Thoracic aorta (tissue), 2 donors: ENCODE measurements at regions not wholly inside any gene's neighbourhood (a gene's known extent, or its start where the extent isn't known, plus 50 kb on each side); places are given as distances from the start of the nearest gene placed in this dataset.

Experiments
- ATAC-seq: fragments of 150-250 bp; one replicate; pipeline ENCODE4 v1.8.0; 2017; ENCODE audit warnings: low read depth; ENCODE audit not compliant: insufficient number of reproducible peaks, low FRiP score
- DNase-seq: peaks from one replicate; pipeline ENCODE4 v3.0.0-alpha.2; 2020; ENCODE audit warnings: low spot score
- H3K27ac ChIP-seq, 2 donors: fragments of 200-600 bp; sonication (generic); 1 replicate in 1 of 2; 2 replicates in 1 of 2; pipeline ENCODE4 v1.5.1; 2016; ENCODE audit warnings: mild to moderate bottlenecking in 2 of 2, moderate library complexity in 2 of 2
- H3K27me3 ChIP-seq: fragments of 200-600 bp; sonication (generic); replicated peaks from 2 replicates; pipeline ENCODE4 v1.6.0; 2016; ENCODE audit warnings: mild to moderate bottlenecking; ENCODE audit not compliant: insufficient read depth
- H3K36me3 ChIP-seq: fragments of 200-600 bp; sonication (generic); one replicate; pipeline ENCODE4 v1.5.1; 2016
- H3K4me1 ChIP-seq, 2 donors: fragments of 200-600 bp; sonication (generic); 1 replicate in 1 of 2; 2 replicates in 1 of 2; pipeline versions ENCODE4 v1.5.1 to v1.6.0; 2016; ENCODE audit warnings: low read depth in 2 of 2, mild to moderate bottlenecking in 1 of 2; ENCODE audit not compliant: control insufficient read depth in 1 of 2
- H3K4me3 ChIP-seq: fragments of 200-600 bp; sonication (generic); 2 replicates; pipeline ENCODE4 v1.5.1; 2016; ENCODE audit warnings: mild to moderate bottlenecking
- H3K9me3 ChIP-seq: fragments of 200-600 bp; sonication (generic); 2 replicates; pipeline ENCODE4 v1.5.1; 2016
- TF ChIP-seq, protein P1 (sequence below): fragments of 200-600 bp; sonication (generic); IDR thresholded peaks from one replicate; pipeline ENCODE4 v1.5.1; 2019; ENCODE audit warnings: antibody characterized with exemption

- Histone ChIP-seq H3K27ac (no peak overlapping the region), H3K4me3 (no peak overlapping the region), H3K36me3 (no peaks in the 10 kb centered on the region), H3K4me1 (no peaks in the 10 kb centered on the region), H3K27me3 (no peaks in the 10 kb centered on the region), H3K9me3 (no peaks in the 10 kb centered on the region)
- TF ChIP-seq, protein P1, sequence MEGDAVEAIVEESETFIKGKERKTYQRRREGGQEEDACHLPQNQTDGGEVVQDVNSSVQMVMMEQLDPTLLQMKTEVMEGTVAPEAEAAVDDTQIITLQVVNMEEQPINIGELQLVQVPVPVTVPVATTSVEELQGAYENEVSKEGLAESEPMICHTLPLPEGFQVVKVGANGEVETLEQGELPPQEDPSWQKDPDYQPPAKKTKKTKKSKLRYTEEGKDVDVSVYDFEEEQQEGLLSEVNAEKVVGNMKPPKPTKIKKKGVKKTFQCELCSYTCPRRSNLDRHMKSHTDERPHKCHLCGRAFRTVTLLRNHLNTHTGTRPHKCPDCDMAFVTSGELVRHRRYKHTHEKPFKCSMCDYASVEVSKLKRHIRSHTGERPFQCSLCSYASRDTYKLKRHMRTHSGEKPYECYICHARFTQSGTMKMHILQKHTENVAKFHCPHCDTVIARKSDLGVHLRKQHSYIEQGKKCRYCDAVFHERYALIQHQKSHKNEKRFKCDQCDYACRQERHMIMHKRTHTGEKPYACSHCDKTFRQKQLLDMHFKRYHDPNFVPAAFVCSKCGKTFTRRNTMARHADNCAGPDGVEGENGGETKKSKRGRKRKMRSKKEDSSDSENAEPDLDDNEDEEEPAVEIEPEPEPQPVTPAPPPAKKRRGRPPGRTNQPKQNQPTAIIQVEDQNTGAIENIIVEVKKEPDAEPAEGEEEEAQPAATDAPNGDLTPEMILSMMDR = no peak
- no peak for ATAC-seq
- no peak for DNase-seq
Observed at GRCh38 chr10:65395631-65396030, 1530.2 kb upstream of the LRRTM3 start.

- no peaks in the 10 kb centered on the region for H3K4me1 ChIP-seq
- TF ChIP-seq, protein P1 = no peak
- ATAC-seq (no peak), DNase-seq (no peak)
- no peaks in the 10 kb centered on the region for H3K9me3 ChIP-seq
- H3K27ac ChIP-seq = no peak overlapping the region
- no peak overlapping the region for H3K4me3 ChIP-seq
- H3K27me3 ChIP-seq = no peaks in the 10 kb centered on the region
- H3K36me3 ChIP-seq = no peaks in the 10 kb centered on the region
Observed at GRCh38 chr10:65396997-65397396, 1528.8 kb upstream of the LRRTM3 start.

GRCh38 chr10:65408401-65408800, 1517.4 kb upstream of the LRRTM3 start:
- Histone ChIP-seq H3K27me3 (no peaks in the 10 kb centered on the region), H3K27ac (no peak overlapping the region), H3K4me1 (no peaks in the 10 kb centered on the region), H3K36me3 (no peaks in the 10 kb centered on the region), H3K4me3 (no peak overlapping the region), H3K9me3 (no peaks in the 10 kb centered on the region)
- no peak for ATAC-seq
- DNase-seq = no peak
- TF ChIP-seq, protein P1 = no peak

- DNase-seq (no peak), ATAC-seq (no peak)
- Histone ChIP-seq H3K4me3 (no peak overlapping the region), H3K9me3 (no peaks in the 10 kb centered on the region), H3K36me3 (no peaks in the 10 kb centered on the region), H3K27ac (no peak overlapping the region), H3K4me1 (no peaks in the 10 kb centered on the region), H3K27me3 (no peaks in the 10 kb centered on the region)
- TF ChIP-seq, protein P1 = no peak
Observed at GRCh38 chr10:65413001-65413400, 1512.8 kb upstream of the LRRTM3 start.

- H3K27ac ChIP-seq = no peak overlapping the region
- no peaks in the 10 kb centered on the region for H3K36me3 ChIP-seq
- ATAC-seq (no peak), DNase-seq (no peak)
- no peak overlapping the region for H3K4me3 ChIP-seq
- H3K4me1 ChIP-seq = no peaks in the 10 kb centered on the region
- TF ChIP-seq, protein P1 = no peak
- no peaks in the 10 kb centered on the region for H3K9me3 ChIP-seq
- no peaks in the 10 kb centered on the region for H3K27me3 ChIP-seq
Observed at GRCh38 chr10:65415318-65415717, 1510.5 kb upstream of the LRRTM3 start.
